Left lung (tissue), 4 donors: ENCODE measurements at regions not wholly inside any gene's neighbourhood (a gene's known extent, or its start where the extent isn't known, plus 50 kb on each side); places are given as distances from the start of the nearest gene placed in this dataset.

ENCODE experiments used
- ATAC-seq: fragments of 200-7000 bp; cut with Tn5 transposase; one replicate; pipeline ENCODE4 v1.9.1; 2020; ENCODE audit warnings: moderate library complexity
- DNase-seq, 4 donors: peaks; one replicate each; pipeline ENCODE4 v3.0.0-alpha.2; 2013 to 2020
- H3K27ac ChIP-seq, 2 donors: fragments of 200-600 bp; sonication (generic) in 1 of 2; one replicate each; pipeline versions ENCODE4 v1.5.0 to v1.8.0; 2020 to 2021
- H3K27me3 ChIP-seq, 2 donors: fragments of 200-600 bp; sonication (generic) in 1 of 2; one replicate each; pipeline versions ENCODE4 v1.5.0 to v1.8.0; 2020 to 2021
- H3K36me3 ChIP-seq, 2 donors: fragments of 200-600 bp; sonication (generic) in 1 of 2; one replicate each; pipeline versions ENCODE4 v1.5.0 to v1.8.0; 2020 to 2021
- H3K4me1 ChIP-seq, 2 donors: fragments of 200-600 bp; one replicate each; pipeline ENCODE4 v1.8.0; 2021
- H3K4me3 ChIP-seq, 2 donors: fragments of 200-600 bp; sonication (generic) in 1 of 2; one replicate each; pipeline versions ENCODE4 v1.5.0 to v1.8.0; 2020 to 2021; ENCODE audit warnings: mild to moderate bottlenecking in 1 of 2
- H3K9me3 ChIP-seq, 2 donors: fragments of 200-600 bp; sonication (generic) in 1 of 2; one replicate each; pipeline versions ENCODE4 v1.5.0 to v1.8.0; 2020 to 2021
- CTCF ChIP-seq, 2 donors: fragments of 200-600 bp; sonication (generic) in 1 of 2; IDR thresholded peaks; one replicate each; pipeline versions ENCODE4 v1.5.0 to v1.8.0; 2021; ENCODE audit warnings: antibody characterized with exemption in 2 of 2
- intact Hi-C, 2 donors: fragments of 100-400 bp; cut with DNase I; formaldehyde crosslinking; loops; one replicate each; pipeline versions ENCODE4 v1.11.2 to v1.14.2; 2022
- donor health status: DM: no; HTN: yes; CAD: no.
- donor health status: DM: no; HTN: no; CAD: no.

- TF ChIP-seq CTCF (IDR thresholded peaks at IDR 0.05), result no peak
- intact Hi-C loops, result no loop called here
- no peaks in the 10 kb centered on the region for H3K36me3 ChIP-seq
- no peak overlapping the region for H3K4me3 ChIP-seq
- ATAC-seq (no peak), DNase-seq (no peak)
- H3K27me3 ChIP-seq, result no peaks in the 10 kb centered on the region
- H3K9me3 ChIP-seq, result no peaks in the 10 kb centered on the region
- H3K27ac ChIP-seq, result no peak overlapping the region
- H3K4me1 ChIP-seq, result no peaks in the 10 kb centered on the region
These were observed 230.9 kb downstream of the NSUN3 start for GRCh38 chr3:94293793-94294195.

- intact Hi-C loops, result no loop called here
- H3K9me3 ChIP-seq, result no peaks in the 10 kb centered on the region
- no peak for TF ChIP-seq CTCF (IDR thresholded peaks at IDR 0.05)
- ATAC-seq, result no peak
- DNase-seq, result no peak
- H3K27me3 ChIP-seq, result no peaks in the 10 kb centered on the region
- no peaks in the 10 kb centered on the region for H3K4me1 ChIP-seq
- H3K36me3 ChIP-seq, result no peaks in the 10 kb centered on the region
- no peak overlapping the region for H3K4me3 ChIP-seq
- no peak overlapping the region for H3K27ac ChIP-seq
These were observed 231.9 kb downstream of the NSUN3 start for GRCh38 chr3:94294806-94295205.

- no peaks in the 10 kb centered on the region for H3K9me3 ChIP-seq
- no peaks in the 10 kb centered on the region for H3K27me3 ChIP-seq
- no peaks in the 10 kb centered on the region for H3K36me3 ChIP-seq
- no peak for ATAC-seq
- no peak overlapping the region for H3K27ac ChIP-seq
- DNase-seq, result no peak
- TF ChIP-seq CTCF (IDR thresholded peaks at IDR 0.05), result no peak
- no peak overlapping the region for H3K4me3 ChIP-seq
- intact Hi-C loops, result no loop called here
- no peaks in the 10 kb centered on the region for H3K4me1 ChIP-seq
These were observed 236.9 kb downstream of the NSUN3 start for GRCh38 chr3:94299716-94300115.

GRCh38 chr3:94301366-94301765 is 238.5 kb downstream of the NSUN3 start:
- Histone ChIP-seq H3K4me1 (no peaks in the 10 kb centered on the region), H3K9me3 (no peaks in the 10 kb centered on the region), H3K27ac (no peak overlapping the region), H3K36me3 (no peaks in the 10 kb centered on the region), H3K27me3 (no peaks in the 10 kb centered on the region), H3K4me3 (no peak overlapping the region)
- no peak for ATAC-seq
- TF ChIP-seq CTCF (IDR thresholded peaks at IDR 0.05), result no peak
- no peak for DNase-seq
- intact Hi-C loops, result no loop called here

GRCh38 chr3:94303266-94303665 is 240.4 kb downstream of the NSUN3 start:
- H3K4me1 ChIP-seq, result no peaks in the 10 kb centered on the region

More at GRCh38 chr3:94303266-94303665, 240.4 kb downstream of the NSUN3 start:
- intact Hi-C loops, result no loop called here
- Histone ChIP-seq H3K27ac (no peak overlapping the region), H3K4me3 (no peak overlapping the region), H3K36me3 (no peaks in the 10 kb centered on the region), H3K27me3 (no peaks in the 10 kb centered on the region), H3K9me3 (no peaks in the 10 kb centered on the region)
- DNase-seq, result no peak
- ATAC-seq, result no peak
- TF ChIP-seq CTCF (IDR thresholded peaks at IDR 0.05), result no peak
